NCI-H526 (cell line): ENCODE measurements at regions not wholly inside any gene's neighbourhood (a gene's known extent, or its start where the extent isn't known, plus 50 kb on each side); places are given as distances from the start of the nearest gene placed in this dataset.

Experiments used
- DNase-seq, 2 experiments: peaks; one replicate each; lab custom pipeline; 2025; lab: John Stamatoyannopoulos, UW

- DNase-seq = peak in 1 of 2 experiments; percentile 19
These were observed 1206.1 kb downstream of the ARAP2 start for GRCh38 chr4:35038079-35038805.

GRCh38 chr4:35038845-35039244, 1205.5 kb downstream of the ARAP2 start:
- no peak for DNase-seq

- no peak for DNase-seq
These were observed 1191.8 kb downstream of the ARAP2 start for GRCh38 chr4:35052546-35052945.

GRCh38 chr4:35063031-35063570, 1181.2 kb downstream of the ARAP2 start:
- DNase-seq = no peak

- DNase-seq = no peak
These were observed 1177.9 kb downstream of the ARAP2 start for GRCh38 chr4:35066406-35066805.

- DNase-seq = peak in 1 of 2 experiments; percentile 2
These were observed 1163.5 kb downstream of the ARAP2 start for GRCh38 chr4:35080799-35081198.

- peak in 1 of 2 experiments; percentile 24 for DNase-seq
These were observed 1157.1 kb downstream of the ARAP2 start for GRCh38 chr4:35087218-35087617.

- no peak for DNase-seq
These were observed 1143.4 kb downstream of the ARAP2 start for GRCh38 chr4:35100932-35101331.

- no peak for DNase-seq
These were observed 1142.2 kb downstream of the ARAP2 start for GRCh38 chr4:35102066-35102465.

- peak; percentile 60 to 83 for DNase-seq
These were observed 1138.8 kb downstream of the ARAP2 start for GRCh38 chr4:35105486-35105885.

- DNase-seq = peak; percentile 34 to 48
These were observed 1138.1 kb downstream of the ARAP2 start for GRCh38 chr4:35106091-35106734.

GRCh38 chr4:35124106-35124505, 1120.2 kb downstream of the ARAP2 start:
- no peak for DNase-seq

GRCh38 chr4:35125995-35126712, 1118.2 kb downstream of the ARAP2 start:
- no peak for DNase-seq

GRCh38 chr4:35138449-35138848, 1105.9 kb downstream of the ARAP2 start:
- DNase-seq = no peak

- DNase-seq = no peak
These were observed 1096.6 kb downstream of the ARAP2 start for GRCh38 chr4:35147761-35148160.

GRCh38 chr4:35151816-35152572, 1092.3 kb downstream of the ARAP2 start:
- peak in 1 of 2 experiments; percentile 77 for DNase-seq

GRCh38 chr4:35163168-35163567, 1081.1 kb downstream of the ARAP2 start:
- no peak for DNase-seq

GRCh38 chr4:35164063-35164462, 1080.3 kb downstream of the ARAP2 start:
- DNase-seq = no peak

GRCh38 chr4:35166466-35166865, 1077.8 kb downstream of the ARAP2 start:
- DNase-seq = no peak

GRCh38 chr4:35167385-35167784, 1076.9 kb downstream of the ARAP2 start:
- no peak for DNase-seq

- no peak for DNase-seq
These were observed 1068.8 kb downstream of the ARAP2 start for GRCh38 chr4:35175487-35175886.

- no peak for DNase-seq
These were observed 1068.4 kb downstream of the ARAP2 start for GRCh38 chr4:35175894-35176293.
